A673 (cell line): ENCODE measurements at regions not wholly inside any gene's neighbourhood (a gene's known extent, or its start where the extent isn't known, plus 50 kb on each side); places are given as distances from the start of the nearest gene placed in this dataset.

Experiments
- BruUV-seq: library from RNA; stranded (reverse); fragments of 400-500 nt; replicated peaks from 2 replicates; lab custom pipeline; 2021; lab: Mats Ljungman, UMichigan
- CTCF ChIA-PET: fragments of 300-600 bp; sonication (Branson Sonifier 250); formaldehyde crosslinking; loops from one replicate; lab custom pipeline; 2022; ENCODE audit warnings: antibody characterized with exemption; lab: Charles Lee
- POLR2A ChIA-PET: fragments of 300-600 bp; sonication (Branson Sonifier 250); formaldehyde crosslinking; loops from one replicate; lab custom pipeline; 2022; ENCODE audit warnings: antibody characterized with exemption; ENCODE audit not compliant: low non-redundant PET; lab: Charles Lee
- DNase-seq: peaks from one replicate; pipeline ENCODE4 v3.0.0-alpha.2; 2015; ENCODE audit warnings: low spot score
- H3K27ac ChIP-seq: fragments of 200-600 bp; sonication (generic); 2 replicates; pipeline ENCODE4 v1.5.1; 2016; ENCODE audit warnings: mixed run types, low read depth, mild to moderate bottlenecking, mixed read lengths, antibody characterized with exemption, low read length; ENCODE audit not compliant: poor library complexity, severe bottlenecking
- H3K27me3 ChIP-seq: fragments of 200-600 bp; sonication (generic); replicated peaks from 2 replicates; pipeline ENCODE4 v1.6.1; 2017; ENCODE audit warnings: mixed run types, low read depth, mild to moderate bottlenecking, mixed read lengths, antibody characterized with exemption, low read length; ENCODE audit not compliant: insufficient read depth, poor library complexity
- H3K36me3 ChIP-seq: fragments of 200-600 bp; sonication (generic); 2 replicates; pipeline ENCODE4 v1.6.1; 2016; ENCODE audit warnings: mixed run types, mild to moderate bottlenecking, mixed read lengths, antibody characterized with exemption, low read length; ENCODE audit not compliant: insufficient read depth, poor library complexity, severe bottlenecking
- H3K4me1 ChIP-seq: fragments of 200-600 bp; sonication (generic); 2 replicates; pipeline ENCODE4 v1.6.1; 2017; ENCODE audit warnings: mixed run types, mild to moderate bottlenecking, mixed read lengths, antibody characterized with exemption, low read length; ENCODE audit not compliant: insufficient read depth, poor library complexity, severe bottlenecking
- H3K4me3 ChIP-seq: fragments of 200-600 bp; sonication (generic); 2 replicates; pipeline ENCODE4 v1.5.1; 2016; ENCODE audit warnings: low read depth, mixed run types, mild to moderate bottlenecking, mixed read lengths, low read length; ENCODE audit not compliant: poor library complexity, severe bottlenecking
- H3K9me3 ChIP-seq: fragments of 200-600 bp; sonication (generic); 2 replicates; pipeline ENCODE4 v1.6.1; 2016; ENCODE audit warnings: mixed run types, low read depth, mild to moderate bottlenecking, mixed read lengths, antibody characterized with exemption, low read length; ENCODE audit not compliant: poor library complexity, severe bottlenecking
- CTCF ChIP-seq: fragments of 300-800, 200-600 bp; sonication (generic); conservative IDR thresholded peaks from 2 replicates; pipeline ENCODE4 v1.5.1; 2017; ENCODE audit warnings: low read depth, mild to moderate bottlenecking, antibody characterized with exemption, low read length, moderate library complexity, mixed read lengths
- EZH2 ChIP-seq: fragments of 200-600 bp; sonication (generic); IDR thresholded peaks from 2 replicates; pipeline ENCODE4 v1.6.1; 2017; ENCODE audit warnings: borderline replicate concordance, low read depth, mild to moderate bottlenecking, mixed read lengths, antibody characterized with exemption, low read length; ENCODE audit not compliant: poor library complexity, severe bottlenecking
- intact Hi-C: fragments of 100-400 bp; cut with micrococcal nuclease; formaldehyde crosslinking; loops from one replicate; pipeline ENCODE4 v1.10.0; 2022; ENCODE audit not compliant: unreplicated experiment

GRCh38 chr17:15177343-15177742 is 87.8 kb downstream of the PMP22 start:
- ChIA-PET POLR2A (no interaction called here), CTCF (no interaction called here)
- Histone ChIP-seq H3K4me1 (no peaks in the 10 kb centered on the region), H3K9me3 (no peaks in the 10 kb centered on the region), H3K27me3 (no peaks in the 10 kb centered on the region), H3K27ac (no peak overlapping the region), H3K4me3 (no peak overlapping the region), H3K36me3 (no peaks in the 10 kb centered on the region)
- TF ChIP-seq EZH2 (no peak), CTCF (no peak)
- intact Hi-C loops = no loop called here
- no TSS peak for BruUV-seq
- DNase-seq = no peak

- ChIA-PET POLR2A (no interaction called here), CTCF (no interaction called here)
- Histone ChIP-seq H3K4me3 (no peak overlapping the region), H3K27ac (no peak overlapping the region), H3K4me1 (no peaks in the 10 kb centered on the region), H3K27me3 (no peaks in the 10 kb centered on the region), H3K36me3 (no peaks in the 10 kb centered on the region), H3K9me3 (no peaks in the 10 kb centered on the region)
- BruUV-seq = no TSS peak
- intact Hi-C loops = no loop called here
- DNase-seq = no peak
- no peak for TF ChIP-seq EZH2
- TF ChIP-seq CTCF = no peak
Measured at GRCh38 chr17:15175356-15175755, 89.8 kb downstream of the PMP22 start.

- POLR2A ChIA-PET = no interaction called here
- no peaks in the 10 kb centered on the region for H3K4me1 ChIP-seq
Measured at GRCh38 chr17:15171167-15172047, 93.7 kb downstream of the PMP22 start.

More at GRCh38 chr17:15171167-15172047, 93.7 kb downstream of the PMP22 start:
- CTCF ChIA-PET = no interaction called here
- DNase-seq = peak; percentile 56
- TF ChIP-seq EZH2 (no peak), CTCF (peak; percentile 67)
- Histone ChIP-seq H3K36me3 (no peaks in the 10 kb centered on the region), H3K4me3 (no peak overlapping the region), H3K27ac (no peak overlapping the region), H3K9me3 (no peaks in the 10 kb centered on the region), H3K27me3 (no peaks in the 10 kb centered on the region)
- no TSS peak for BruUV-seq
- intact Hi-C loops = no loop called here
